ENCODE measurements at regions not wholly inside any gene's neighbourhood (a gene's known extent, or its start where the extent isn't known, plus 50 kb on each side); places are given as distances from the start of the nearest gene placed in this dataset.
"Not testable (repeated sequence)": the region's sequence is repeated elsewhere in the genome, so short reads cannot be mapped to it uniquely, and the experiment has no call there.

DNA sequence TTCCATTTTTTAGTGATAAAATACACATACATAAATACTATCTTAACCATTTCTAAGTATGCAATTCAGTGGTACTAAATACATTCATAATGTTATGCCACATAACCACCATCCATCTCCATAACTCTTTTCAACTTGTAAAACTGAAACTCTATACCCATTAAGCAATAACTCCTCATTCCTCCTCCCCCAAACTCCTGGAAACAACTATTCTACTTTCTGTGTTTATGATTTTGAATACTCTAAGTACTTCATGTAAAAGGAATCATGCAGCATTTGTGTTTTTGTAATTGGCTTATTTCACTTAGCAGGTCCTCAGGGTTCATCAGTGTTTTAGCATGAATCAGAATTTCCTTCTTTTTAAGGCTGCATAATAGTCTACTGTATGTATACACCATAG lies 131.8 kb downstream of the TES start:
- no peak for DNase-seq

DNA sequence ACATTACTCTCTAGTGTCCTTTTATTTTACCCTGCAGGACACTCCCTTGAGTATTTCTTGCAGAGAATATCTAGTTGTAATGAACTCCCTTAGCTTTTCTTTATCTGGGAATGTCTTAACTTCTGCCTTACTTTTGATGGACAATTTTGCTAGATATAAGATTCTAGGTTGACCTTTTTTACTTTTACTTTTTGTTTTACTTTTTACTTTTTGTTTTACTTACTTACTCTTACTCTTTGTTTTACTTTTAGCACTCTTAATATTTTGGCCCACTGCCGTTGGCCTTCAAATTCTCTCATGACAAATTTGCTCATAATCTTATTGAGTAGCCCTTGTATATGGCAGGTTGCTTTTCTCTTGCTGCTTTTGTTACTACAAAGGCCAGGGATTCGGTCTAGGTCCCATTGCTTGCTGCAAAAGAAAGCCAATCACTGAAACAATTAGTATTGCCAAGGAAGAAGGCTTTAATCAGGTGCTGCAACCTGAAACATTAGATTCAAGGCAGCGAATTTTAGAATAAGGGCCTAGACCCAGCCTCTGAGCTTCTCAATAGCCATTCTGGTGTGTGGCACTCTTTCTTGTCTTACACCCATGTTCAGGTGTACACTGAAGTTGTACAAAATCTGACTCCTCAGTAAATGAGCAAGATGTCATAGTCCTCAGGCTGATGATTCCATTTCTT lies 137.0 kb downstream of the TES start:
- DNase-seq: no peak

DNA sequence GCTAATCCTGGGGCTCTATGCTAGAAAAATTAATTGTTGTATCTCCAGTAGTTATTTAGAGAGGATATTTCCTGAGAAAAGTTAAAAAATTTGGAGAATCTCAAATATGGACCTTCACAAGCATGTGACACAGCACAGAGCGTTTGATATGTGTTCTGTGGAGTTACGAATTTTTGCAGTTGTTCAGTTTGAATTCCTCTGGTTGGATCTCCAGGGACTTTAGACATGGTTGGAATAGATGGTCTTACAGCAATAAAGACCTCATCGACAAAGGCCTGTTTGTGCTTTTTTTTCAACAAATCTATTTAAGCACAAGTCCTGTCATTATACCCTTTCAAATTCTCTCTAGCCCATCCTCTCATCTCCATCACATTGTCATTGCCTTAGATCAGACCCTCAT lies 138.0 kb downstream of the TES start:
- DNase-seq: no peak

DNA sequence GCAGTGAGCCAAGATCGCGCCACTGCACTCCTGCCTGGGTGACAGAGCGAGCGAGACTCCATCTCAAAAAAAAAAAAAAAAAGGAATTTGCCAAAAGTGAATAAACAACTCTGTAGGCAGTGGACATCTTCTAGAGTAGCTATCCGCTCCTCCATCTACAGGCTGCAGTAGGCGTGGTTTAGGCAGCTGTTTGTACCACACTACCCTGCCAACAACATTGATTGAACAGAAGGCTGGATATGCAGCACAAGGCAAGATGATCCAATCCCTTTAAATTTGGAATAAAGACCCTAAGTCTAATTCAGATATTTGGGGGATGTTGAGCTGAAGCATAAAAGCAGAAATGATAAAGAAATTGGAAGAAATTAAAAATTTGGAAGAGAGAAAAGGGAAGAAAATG lies 141.6 kb downstream of the TES start:
- no peak for DNase-seq

- DNase-seq: no peak
These were observed 143.3 kb downstream of the TES start for GRCh38 chr7:116353647-116354046.

DNA sequence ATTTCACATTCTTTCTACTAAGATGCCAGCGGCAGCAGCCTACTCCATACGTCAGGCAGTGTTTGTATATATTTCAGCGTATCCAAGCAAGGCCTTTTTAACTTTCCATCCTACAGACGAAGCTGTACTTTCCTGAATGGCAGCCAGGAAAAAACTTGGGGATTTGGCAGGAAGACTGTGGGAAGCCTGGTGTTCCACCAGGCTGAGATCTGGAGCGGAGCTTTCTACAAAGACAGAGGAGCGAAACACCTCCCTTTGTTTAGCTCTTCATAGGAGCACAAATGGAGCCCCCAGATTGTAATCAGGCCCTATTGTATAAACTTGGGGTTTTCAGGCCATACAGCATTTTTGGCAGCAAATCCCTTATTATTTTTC lies 143.8 kb downstream of the TES start:
- DNase-seq: no peak

GRCh38 chr7:116354546-116355423 lies 144.4 kb downstream of the TES start:
- DNase-seq: peak; percentile 43

GRCh38 chr7:116355424-116355765 lies 144.1 kb upstream of the CAV2 start:
- DNase-seq: no peak

DNA sequence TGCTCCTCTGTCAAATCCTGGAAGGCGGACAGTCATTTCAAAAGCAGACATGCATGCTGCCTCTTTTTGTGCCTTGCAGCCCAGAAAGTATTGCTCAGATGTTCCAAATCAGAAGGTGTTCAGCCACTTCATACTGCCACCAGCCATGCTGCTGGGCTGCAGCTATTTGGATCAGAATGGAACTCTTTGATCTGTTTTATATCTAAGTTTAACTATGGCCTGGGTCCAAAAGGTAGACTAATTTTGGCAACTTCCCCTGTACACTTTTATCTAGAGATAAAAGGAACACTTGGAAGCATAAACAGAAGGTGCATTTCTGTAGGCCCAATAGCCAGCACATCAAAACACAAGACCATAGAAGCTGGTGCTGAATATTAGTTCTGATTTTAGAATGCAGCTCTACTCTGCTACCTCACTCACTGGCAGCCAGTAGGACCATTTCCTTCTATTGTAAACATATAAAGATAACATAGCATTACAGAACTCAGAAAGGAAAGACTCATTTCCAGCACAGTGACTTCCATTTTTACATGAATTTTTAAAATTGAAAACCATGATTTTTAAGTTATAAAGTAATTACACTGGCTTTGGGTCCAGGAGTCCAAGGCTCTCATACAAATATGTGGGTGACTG lies 143.1 kb upstream of the CAV2 start:
- no peak for DNase-seq

DNA sequence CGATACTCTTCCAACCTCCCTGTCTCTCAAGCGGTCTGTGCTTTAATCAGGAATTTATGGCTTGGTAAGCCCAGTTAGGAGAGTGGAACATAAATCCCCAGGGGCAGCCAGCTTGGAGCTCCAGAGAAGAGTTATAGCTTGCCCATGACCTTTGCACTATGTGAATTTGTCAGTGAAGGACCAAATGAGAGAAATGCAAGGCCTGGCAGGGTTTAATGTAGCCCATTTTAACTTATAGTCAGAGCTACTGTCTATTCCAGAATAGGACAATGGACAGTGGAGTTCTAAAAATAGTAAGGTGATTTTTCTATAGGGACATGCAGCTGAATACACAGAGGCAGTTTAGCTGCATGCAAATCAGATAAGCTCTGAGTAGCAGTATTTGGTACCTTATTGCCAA lies 142.6 kb upstream of the CAV2 start:
- DNase-seq: no peak

GRCh38 chr7:116357781-116358670 lies 141.5 kb upstream of the CAV2 start:
- DNase-seq: no peak

GRCh38 chr7:116361767-116362166 lies 137.8 kb upstream of the CAV2 start:
- DNase-seq: no peak

GRCh38 chr7:116363637-116364432 lies 135.7 kb upstream of the CAV2 start:
- DNase-seq: no peak

DNA sequence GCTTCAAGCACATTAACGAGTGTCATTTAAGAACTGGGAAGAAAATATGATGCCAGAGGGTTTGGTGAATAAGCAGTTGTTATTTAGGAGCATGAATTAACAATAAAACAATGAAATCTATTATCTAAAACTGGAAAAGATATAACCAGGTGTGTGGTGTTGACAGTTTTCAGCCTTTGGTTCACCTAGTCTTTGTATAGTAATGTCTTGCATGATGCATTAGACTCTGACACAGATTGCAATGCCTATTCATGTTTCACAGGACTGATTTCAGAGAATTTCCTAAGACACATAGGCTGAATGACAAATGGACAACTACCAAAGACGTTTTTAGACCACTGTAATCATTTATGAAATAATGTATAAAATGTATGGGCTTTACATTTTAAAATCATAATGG lies 135.1 kb upstream of the CAV2 start:
- DNase-seq: no peak

DNA sequence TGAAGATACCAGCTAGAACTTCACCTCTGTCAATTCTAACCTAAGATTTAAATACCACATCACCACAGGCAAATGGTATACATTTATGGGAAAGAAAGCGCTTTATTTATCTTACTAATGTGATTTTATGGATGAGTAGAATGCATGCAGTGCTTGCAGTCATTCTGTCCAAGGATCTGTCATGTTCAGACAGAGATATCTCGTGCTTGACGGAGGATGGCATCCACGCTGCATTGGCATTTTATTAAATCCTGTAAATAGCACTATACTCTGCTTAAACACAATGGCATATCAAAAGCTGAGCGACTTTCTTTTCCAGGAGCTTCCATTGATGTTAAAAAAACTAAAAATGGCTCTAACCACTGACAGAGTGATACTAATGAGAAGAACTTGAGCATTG lies 133.7 kb upstream of the CAV2 start:
- DNase-seq: no peak

DNA sequence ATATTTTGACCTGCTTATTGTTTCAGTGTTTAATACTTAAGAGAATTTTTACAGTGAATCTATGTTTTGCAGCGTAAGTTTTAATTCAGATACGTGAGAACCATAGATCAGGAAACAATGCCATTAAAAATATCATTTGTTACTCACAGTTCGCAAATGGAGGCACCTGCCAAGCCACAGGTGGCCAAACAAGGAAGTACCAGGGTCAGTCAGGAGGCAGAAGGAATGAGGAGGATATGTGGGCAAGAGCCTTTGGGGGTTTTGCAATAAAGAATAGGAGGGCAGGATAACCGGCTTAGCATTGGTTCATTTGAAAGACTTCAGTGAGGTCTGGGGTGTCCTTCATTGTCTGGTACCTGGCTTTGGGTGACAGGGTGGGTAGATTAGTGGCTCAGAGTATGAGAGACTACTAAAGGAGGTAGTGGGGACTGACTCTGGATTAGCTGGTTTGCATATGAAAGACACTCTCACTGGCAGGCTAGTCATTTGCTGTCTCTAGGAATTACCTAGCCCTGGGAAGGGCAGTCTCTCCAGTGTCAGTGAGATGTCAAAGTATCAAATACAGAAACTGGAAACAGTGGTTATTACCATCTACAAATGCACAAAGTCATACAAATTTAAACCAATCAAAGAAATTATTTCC lies 132.2 kb upstream of the CAV2 start:
- no peak for DNase-seq

GRCh38 chr7:116368965-116369364 lies 130.6 kb upstream of the CAV2 start:
- no peak for DNase-seq

GRCh38 chr7:116371536-116371935 lies 128.0 kb upstream of the CAV2 start:
- not testable (repeated sequence) for DNase-seq

GRCh38 chr7:116373229-116373628 lies 126.3 kb upstream of the CAV2 start:
- DNase-seq: not testable (repeated sequence)

GRCh38 chr7:116377721-116378120 lies 121.8 kb upstream of the CAV2 start:
- no peak for DNase-seq

DNA sequence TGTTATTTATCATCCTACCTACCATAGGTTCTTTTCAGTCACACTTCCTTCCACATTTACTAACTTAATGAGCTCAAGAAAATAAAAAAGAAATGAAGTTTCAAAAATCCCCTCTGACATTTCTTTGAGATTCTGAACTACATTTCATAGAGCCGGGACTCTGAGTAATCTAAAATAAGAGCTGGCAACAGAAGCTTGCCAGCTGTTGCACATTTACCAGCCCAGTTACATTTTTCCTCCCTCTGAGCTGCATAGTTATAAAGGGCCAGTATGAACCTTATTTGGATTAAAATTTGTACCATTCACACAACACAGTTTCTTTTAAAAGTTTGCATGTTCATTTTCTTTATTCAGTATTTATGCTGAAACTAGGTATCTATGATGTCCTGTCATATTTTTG lies 119.5 kb upstream of the CAV2 start:
- no peak for DNase-seq

DNA sequence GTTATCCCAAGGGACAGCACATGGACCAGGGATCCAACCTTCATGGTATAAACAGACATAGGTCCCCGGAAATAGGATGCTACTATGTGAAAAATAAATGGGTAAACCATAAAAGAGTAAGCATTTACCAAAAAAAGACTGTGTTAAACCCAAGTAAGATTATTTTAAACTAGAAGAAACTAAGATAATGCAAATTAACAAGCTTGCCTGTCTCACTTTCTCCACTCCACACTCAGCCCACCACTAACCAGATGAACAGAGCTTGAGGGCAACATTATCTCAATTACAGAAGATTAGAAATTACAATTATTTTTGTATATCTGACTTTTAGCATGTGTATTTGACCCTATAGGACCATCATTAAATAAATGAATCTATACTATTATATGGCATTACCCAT lies 117.2 kb upstream of the CAV2 start:
- no peak for DNase-seq
